Cardiac muscle cell (in vitro differentiated cells and primary cell): ENCODE measurements at regions not wholly inside any gene's neighbourhood (a gene's known extent, or its start where the extent isn't known, plus 50 kb on each side); places are given as distances from the start of the nearest gene placed in this dataset.

Experiments used
- DNase-seq, 2 donors: peaks; one replicate each; pipeline versions ENCODE4 v3.0.0 to v3.0.0-alpha.2; 2010 to 2017; ENCODE audit warnings: low read depth in 1 of 2, low spot score in 1 of 2
- H3K27ac ChIP-seq: fragments of 200-600 bp; sonication (generic); 2 replicates; pipeline ENCODE4 v1.5.1; 2016
- H3K27me3 ChIP-seq: fragments of 200-600 bp; sonication (generic); 2 replicates; pipeline ENCODE4 v1.6.0; 2016; ENCODE audit warnings: control low read depth
- H3K36me3 ChIP-seq: fragments of 200-600 bp; sonication (generic); 2 replicates; pipeline ENCODE4 v1.5.1; 2016; ENCODE audit warnings: control low read depth
- H3K4me1 ChIP-seq: fragments of 200-600 bp; sonication (generic); 2 replicates; pipeline ENCODE4 v1.8.1; 2017; ENCODE audit warnings: low read depth, mild to moderate bottlenecking, mixed run types
- H3K4me3 ChIP-seq: fragments of 200-600 bp; sonication (generic); 2 replicates; pipeline ENCODE4 v1.5.1; 2016; ENCODE audit warnings: mild to moderate bottlenecking
- H3K9me3 ChIP-seq: fragments of 200-600 bp; sonication (generic); 2 replicates; pipeline ENCODE4 v1.5.1; 2017; ENCODE audit warnings: low read depth, mild to moderate bottlenecking, control low read depth
- CTCF ChIP-seq: IDR thresholded peaks from 2 replicates; pipeline ENCODE4 v1.5.1; 2012; ENCODE audit warnings: low read depth, mild to moderate bottlenecking, low read length

GRCh38 chr5:88485531-88485930, 216.9 kb upstream of the TMEM161B start:
- no peak for TF ChIP-seq CTCF
- Histone ChIP-seq H3K27me3 (no peaks in the 10 kb centered on the region), H3K9me3 (no peaks in the 10 kb centered on the region), H3K4me1 (no peaks in the 10 kb centered on the region), H3K27ac (no peak overlapping the region), H3K4me3 (no peak overlapping the region), H3K36me3 (no peaks in the 10 kb centered on the region)
- DNase-seq, result no peak

GRCh38 chr5:88483964-88484672, 215.5 kb upstream of the TMEM161B start:
- Histone ChIP-seq H3K4me1 (no peaks in the 10 kb centered on the region), H3K27ac (no peak overlapping the region), H3K36me3 (no peaks in the 10 kb centered on the region), H3K27me3 (no peaks in the 10 kb centered on the region), H3K4me3 (no peak overlapping the region), H3K9me3 (no peaks in the 10 kb centered on the region)
- DNase-seq, result no peak
- no peak for TF ChIP-seq CTCF

- no peak overlapping the region for H3K4me3 ChIP-seq
- H3K27ac ChIP-seq, result no peak overlapping the region
- no peaks in the 10 kb centered on the region for H3K27me3 ChIP-seq
- H3K9me3 ChIP-seq, result no peaks in the 10 kb centered on the region
- no peaks in the 10 kb centered on the region for H3K4me1 ChIP-seq
- no peak for TF ChIP-seq CTCF
- no peaks in the 10 kb centered on the region for H3K36me3 ChIP-seq
- DNase-seq, result peak in 1 of 2 donors; percentile 1
Measured at GRCh38 chr5:88480801-88481499, 212.3 kb upstream of the TMEM161B start.

GRCh38 chr5:88480245-88480644, 211.6 kb upstream of the TMEM161B start:
- DNase-seq, result no peak
- Histone ChIP-seq H3K4me1 (no peaks in the 10 kb centered on the region), H3K36me3 (no peaks in the 10 kb centered on the region), H3K27ac (no peak overlapping the region), H3K4me3 (no peak overlapping the region), H3K9me3 (no peaks in the 10 kb centered on the region), H3K27me3 (no peaks in the 10 kb centered on the region)
- no peak for TF ChIP-seq CTCF

- DNase-seq, result no peak
Measured at GRCh38 chr5:88474574-88474973, 205.9 kb upstream of the TMEM161B start.

More at GRCh38 chr5:88474574-88474973, 205.9 kb upstream of the TMEM161B start:
- H3K27me3 ChIP-seq, result no peaks in the 10 kb centered on the region
- no peaks in the 10 kb centered on the region for H3K36me3 ChIP-seq
- H3K27ac ChIP-seq, result no peak overlapping the region
- TF ChIP-seq CTCF, result no peak
- no peaks in the 10 kb centered on the region for H3K9me3 ChIP-seq
- no peaks in the 10 kb centered on the region for H3K4me1 ChIP-seq
- no peak overlapping the region for H3K4me3 ChIP-seq
